WERI-Rb-1 (cell line): ENCODE measurements at regions not wholly inside any gene's neighbourhood (a gene's known extent, or its start where the extent isn't known, plus 50 kb on each side); places are given as distances from the start of the nearest gene placed in this dataset.
A peak's percentile ranks its signal among the peaks of the same experiment; 100 is the strongest.

Source experiments
- DNase-seq: peaks from one replicate; pipeline ENCODE4 v3.0.0-alpha.2; 2020
- H3K27ac ChIP-seq: fragments of 250-450 bp; sonication (Bioruptor Pico); 2 replicates; pipeline ENCODE4 v1.5.1; 2020; ENCODE audit warnings: mild to moderate bottlenecking, moderate library complexity
- H3K27me3 ChIP-seq: fragments of 250-450 bp; sonication (Bioruptor Pico); 2 replicates; pipeline ENCODE4 v1.5.1; 2021; ENCODE audit warnings: mild to moderate bottlenecking, low read depth, moderate library complexity; ENCODE audit not compliant: insufficient read depth, severe bottlenecking
- H3K36me3 ChIP-seq: fragments of 250-450 bp; sonication (Bioruptor Pico); 2 replicates; pipeline ENCODE4 v1.5.1; 2020; ENCODE audit warnings: mild to moderate bottlenecking, moderate library complexity
- H3K4me3 ChIP-seq: 2 replicates; pipeline ENCODE4 v1.5.1; 2011; ENCODE audit warnings: low read depth, mild to moderate bottlenecking, control low read depth, low read length
- H3K9me3 ChIP-seq: fragments of 250-450 bp; sonication (Bioruptor Pico); 2 replicates; pipeline ENCODE4 v1.5.1; 2021; ENCODE audit warnings: mild to moderate bottlenecking, moderate library complexity; ENCODE audit not compliant: severe bottlenecking
- CTCF ChIP-seq: IDR thresholded peaks from 2 replicates; pipeline ENCODE4 v1.5.1; 2011; ENCODE audit warnings: low read depth, mild to moderate bottlenecking, control low read depth, inconsistent platforms, low read length

- no peaks in the 10 kb centered on the region for H3K9me3 ChIP-seq
- no peak for TF ChIP-seq CTCF
- no peak overlapping the region for H3K4me3 ChIP-seq
- H3K27me3 ChIP-seq = no peaks in the 10 kb centered on the region
- peak overlapping the region; percentile 79 for H3K27ac ChIP-seq
- DNase-seq = no peak
- H3K36me3 ChIP-seq = no peaks in the 10 kb centered on the region
Observed at GRCh38 chr7:155227788-155228458, 69.8 kb upstream of the INSIG1 start.

- no peak for DNase-seq
- H3K36me3 ChIP-seq = no peaks in the 10 kb centered on the region
- no peaks in the 10 kb centered on the region for H3K27me3 ChIP-seq
- TF ChIP-seq CTCF = no peak
- no peak overlapping the region for H3K4me3 ChIP-seq
- H3K27ac ChIP-seq = peak overlapping the region; percentile 79
- no peaks in the 10 kb centered on the region for H3K9me3 ChIP-seq
Observed at GRCh38 chr7:155228459-155228845, 69.2 kb upstream of the INSIG1 start.

GRCh38 chr7:155228894-155229293 lies 68.8 kb upstream of the INSIG1 start:
- no peaks in the 10 kb centered on the region for H3K9me3 ChIP-seq

GRCh38 chr7:155229548-155230168 lies 68.0 kb upstream of the INSIG1 start:
- H3K4me3 ChIP-seq = no peak overlapping the region
- no peak for TF ChIP-seq CTCF
- H3K27me3 ChIP-seq = no peaks in the 10 kb centered on the region
- no peaks in the 10 kb centered on the region for H3K36me3 ChIP-seq
- H3K9me3 ChIP-seq = no peaks in the 10 kb centered on the region
- H3K27ac ChIP-seq = peak overlapping the region; percentile 79
- DNase-seq = no peak

More at GRCh38 chr7:155228894-155229293, 68.8 kb upstream of the INSIG1 start:
- peak; percentile 82 for DNase-seq
- peak overlapping the region; percentile 79 for H3K27ac ChIP-seq
- H3K27me3 ChIP-seq = no peaks in the 10 kb centered on the region
- no peak for TF ChIP-seq CTCF
- H3K36me3 ChIP-seq = no peaks in the 10 kb centered on the region
- H3K4me3 ChIP-seq = no peak overlapping the region

GRCh38 chr7:155230169-155230593 lies 67.5 kb upstream of the INSIG1 start:
- Histone ChIP-seq H3K4me3 (no peak overlapping the region), H3K27ac (no peak overlapping the region), H3K27me3 (no peaks in the 10 kb centered on the region), H3K9me3 (no peaks in the 10 kb centered on the region), H3K36me3 (no peaks in the 10 kb centered on the region)
- no peak for TF ChIP-seq CTCF
- no peak for DNase-seq
